HT1080 (cell line): ENCODE measurements at regions not wholly inside any gene's neighbourhood (a gene's known extent, or its start where the extent isn't known, plus 50 kb on each side); places are given as distances from the start of the nearest gene placed in this dataset.

Experiments
- DNase-seq: peaks from one replicate; pipeline ENCODE4 v3.0.0-alpha.2; 2015; ENCODE audit warnings: low read depth

DNA sequence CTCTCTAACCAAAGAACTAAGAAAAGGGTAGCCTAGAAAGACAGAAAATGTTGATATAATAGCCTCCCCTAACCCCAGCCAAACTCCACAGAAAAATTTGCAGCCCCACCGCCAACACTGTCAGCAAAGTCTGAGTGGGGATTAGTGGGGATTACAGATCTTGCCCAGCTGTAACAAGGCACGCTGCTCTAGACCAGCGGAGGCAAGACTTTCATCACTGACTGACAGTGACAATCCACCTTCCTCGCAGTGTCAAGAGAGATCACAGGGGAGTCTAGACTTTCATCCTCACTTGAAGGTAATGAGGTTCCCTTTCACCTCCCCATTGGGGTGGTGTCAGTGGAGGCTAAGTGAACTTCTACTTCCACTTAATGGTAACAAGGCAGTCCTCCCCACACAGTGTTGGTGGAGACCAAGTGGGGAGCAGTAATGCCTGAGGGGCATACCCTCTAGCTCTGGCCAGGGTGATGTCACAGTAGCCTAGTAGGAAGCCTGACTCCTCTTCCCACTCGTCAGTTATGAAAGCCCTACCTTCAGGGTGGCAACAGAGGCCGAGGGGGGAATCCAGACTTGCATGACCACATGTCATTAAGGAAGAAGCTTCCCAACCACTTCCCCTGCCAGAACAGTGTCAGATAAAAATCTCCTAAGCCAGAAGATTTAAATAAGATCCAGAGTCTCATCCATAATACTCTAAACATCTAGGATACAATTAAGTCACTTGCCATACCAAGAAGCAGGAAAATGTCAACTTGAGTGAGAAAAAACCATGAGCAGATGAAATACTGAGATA, 91.7 kb upstream of the RASSF8 start:
- DNase-seq = no peak

GRCh38 chr12:25868193-25868592, 90.3 kb upstream of the RASSF8 start:
- no peak for DNase-seq

DNA sequence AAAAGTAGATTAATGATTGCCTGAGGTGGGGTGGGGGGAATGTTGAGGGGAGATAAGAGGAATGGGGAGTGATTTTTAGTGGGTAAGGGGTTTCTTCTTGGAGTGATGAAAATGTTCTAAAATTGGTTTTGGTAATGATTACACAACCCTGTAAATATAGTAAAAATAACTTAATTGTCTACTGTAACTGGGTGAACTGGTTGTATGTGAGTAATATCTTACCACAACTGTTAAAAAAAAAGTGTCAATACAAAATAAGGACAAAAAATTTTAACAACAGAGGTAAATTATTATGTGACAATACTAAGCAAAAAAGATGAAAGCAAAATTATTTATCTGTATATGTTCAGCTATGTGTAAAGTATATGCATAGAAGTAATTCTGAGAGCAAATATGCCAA, 86.3 kb upstream of the RASSF8 start:
- no peak for DNase-seq

DNA sequence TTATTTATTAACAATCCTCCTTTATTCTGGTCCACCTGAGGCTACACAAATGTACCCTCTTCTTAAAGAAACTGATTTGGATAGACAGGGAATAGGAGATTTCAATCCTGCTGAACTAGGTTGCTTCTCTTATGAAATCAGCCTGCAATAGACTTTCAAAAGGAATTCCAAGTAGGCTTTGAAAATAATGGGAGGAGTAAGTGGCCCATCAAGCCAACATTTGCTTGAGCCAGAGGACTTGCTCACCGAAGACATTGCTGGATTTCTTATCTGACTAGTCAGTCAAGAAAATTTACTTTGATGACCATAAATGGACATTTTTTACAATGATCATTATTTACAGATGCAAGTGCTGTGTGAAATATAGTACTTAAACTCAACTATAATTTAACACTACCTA, 82.8 kb upstream of the RASSF8 start:
- no peak for DNase-seq

GRCh38 chr12:25876383-25877045, 82.0 kb upstream of the RASSF8 start:
- no peak for DNase-seq

DNA sequence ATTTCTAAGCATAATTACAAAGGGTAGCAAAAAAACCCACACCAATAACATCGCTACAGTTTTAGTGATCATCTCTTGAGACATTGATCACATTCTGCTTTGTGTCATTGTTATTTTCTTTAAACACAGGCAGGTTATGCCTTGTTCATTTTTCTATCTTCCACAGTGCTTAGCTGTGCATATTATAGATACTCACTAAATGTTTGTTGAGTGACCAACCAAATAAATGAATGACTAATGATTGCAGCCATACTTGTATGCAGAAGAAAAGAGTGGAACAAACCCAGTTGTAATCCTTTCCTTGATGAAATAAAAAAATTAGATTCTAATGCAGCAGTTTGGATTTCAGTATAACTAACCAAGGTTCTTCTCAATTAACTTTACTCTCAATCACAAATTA, 81.0 kb upstream of the RASSF8 start:
- DNase-seq = no peak

DNA sequence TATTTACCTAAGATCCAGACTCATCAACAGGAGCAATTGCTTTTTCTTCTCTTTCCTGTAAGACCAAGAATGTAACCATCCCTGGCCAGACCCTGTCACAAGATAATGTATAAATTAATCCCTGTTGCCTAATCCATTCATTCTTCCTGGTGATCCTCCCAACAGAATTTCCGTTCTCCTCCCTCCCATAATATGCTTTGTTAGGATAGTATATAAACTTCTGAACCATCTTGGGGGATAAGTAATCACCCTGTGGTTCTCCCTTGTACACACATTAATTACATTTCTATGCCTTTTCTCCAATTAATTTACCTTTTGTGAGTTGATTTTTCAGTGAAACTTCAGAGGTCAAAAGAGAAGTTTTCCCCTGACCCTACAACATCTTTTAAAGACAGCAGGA, 76.2 kb upstream of the RASSF8 start:
- no peak for DNase-seq

- DNase-seq = no peak
These were observed 75.2 kb upstream of the RASSF8 start for GRCh38 chr12:25883026-25883916.

DNA sequence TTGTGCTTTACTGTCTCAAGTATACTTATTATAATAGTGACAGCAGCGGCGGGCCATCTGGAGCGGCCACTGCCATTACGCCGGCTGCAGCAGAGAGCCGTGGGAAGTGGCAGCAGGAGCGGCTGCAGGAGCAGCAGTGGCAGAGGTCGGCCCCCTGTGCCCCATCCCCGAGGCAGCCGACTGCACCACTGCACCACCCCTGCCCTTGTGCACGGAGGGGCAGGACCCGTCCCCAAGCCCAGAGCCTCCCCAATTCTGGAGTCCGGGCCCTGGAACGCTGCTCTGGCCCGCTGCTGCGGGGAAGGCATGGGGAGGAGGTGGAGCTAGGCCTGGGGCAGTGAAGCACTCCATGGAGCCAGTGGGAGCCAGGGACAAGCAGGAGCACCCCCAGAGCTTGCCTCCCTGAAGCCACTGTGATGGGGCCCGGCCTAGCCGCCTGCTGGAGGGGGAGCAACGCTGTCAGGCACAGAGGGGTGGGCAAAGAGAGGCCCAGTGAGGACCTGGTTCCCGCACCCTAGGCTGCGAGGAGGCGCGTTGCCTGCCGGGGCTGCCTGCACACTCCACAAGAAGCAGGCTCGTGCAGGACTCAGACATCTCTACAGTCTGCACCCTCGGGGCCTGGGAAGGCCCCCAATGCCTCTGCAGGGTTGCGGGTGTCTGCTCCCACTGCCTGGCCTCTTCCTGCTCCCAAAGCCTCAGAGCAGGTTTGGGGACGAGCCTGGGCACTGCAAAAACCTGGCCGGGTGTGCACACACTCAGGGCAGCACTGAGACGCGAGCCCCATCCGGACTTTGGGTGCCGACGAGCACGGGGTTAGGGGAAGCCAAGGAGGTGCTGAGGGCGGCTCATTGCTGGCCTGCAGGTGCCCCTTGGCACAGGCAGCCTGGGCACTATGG, 74.2 kb upstream of the RASSF8 start:
- no peak for DNase-seq

- no peak for DNase-seq
These were observed 73.6 kb upstream of the RASSF8 start for GRCh38 chr12:25884920-25885234.

GRCh38 chr12:25886396-25886795, 72.1 kb upstream of the RASSF8 start:
- DNase-seq = no peak

DNA sequence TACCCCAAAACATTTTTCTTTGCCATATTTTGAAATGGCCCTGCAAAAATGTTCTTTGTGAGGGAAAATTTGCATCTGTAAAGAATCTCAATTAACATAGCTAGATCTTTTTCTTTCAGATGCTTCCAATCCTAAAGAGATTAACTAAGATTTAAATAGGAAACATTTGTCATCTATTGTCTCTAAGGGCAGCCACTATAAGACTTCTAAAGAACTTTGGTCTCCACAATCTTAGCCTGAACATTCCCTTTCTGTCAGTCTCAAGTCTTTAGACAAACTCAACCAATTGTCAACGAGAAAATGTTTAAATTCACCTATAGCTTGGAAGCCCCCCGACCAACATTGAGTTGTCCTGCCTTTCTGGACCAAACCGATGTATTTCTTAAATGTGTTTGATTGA, 71.1 kb upstream of the RASSF8 start:
- DNase-seq = no peak

DNA sequence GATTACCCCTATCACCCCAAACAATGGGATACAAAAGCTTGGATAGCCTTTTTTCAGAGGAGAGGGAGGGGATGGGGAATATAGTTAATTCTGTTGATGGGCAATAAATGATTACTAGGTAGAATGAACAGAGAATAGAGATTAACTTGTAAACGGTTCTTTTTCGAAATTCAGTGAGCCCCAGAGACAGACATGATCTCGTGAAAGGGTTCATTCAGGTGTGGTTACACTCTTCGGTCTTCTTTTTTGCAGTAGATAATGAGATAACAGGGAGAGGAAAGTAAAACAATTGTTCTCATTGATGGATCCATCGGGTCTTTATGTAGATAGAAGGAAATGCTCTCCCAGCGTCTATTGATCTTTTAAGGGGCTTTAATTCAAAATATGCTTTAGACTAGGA, 69.3 kb upstream of the RASSF8 start:
- no peak for DNase-seq

- DNase-seq = peak; percentile 27
These were observed 67.4 kb upstream of the RASSF8 start for GRCh38 chr12:25891095-25891494.

- no peak for DNase-seq
These were observed 63.7 kb upstream of the RASSF8 start for GRCh38 chr12:25894759-25895158.

DNA sequence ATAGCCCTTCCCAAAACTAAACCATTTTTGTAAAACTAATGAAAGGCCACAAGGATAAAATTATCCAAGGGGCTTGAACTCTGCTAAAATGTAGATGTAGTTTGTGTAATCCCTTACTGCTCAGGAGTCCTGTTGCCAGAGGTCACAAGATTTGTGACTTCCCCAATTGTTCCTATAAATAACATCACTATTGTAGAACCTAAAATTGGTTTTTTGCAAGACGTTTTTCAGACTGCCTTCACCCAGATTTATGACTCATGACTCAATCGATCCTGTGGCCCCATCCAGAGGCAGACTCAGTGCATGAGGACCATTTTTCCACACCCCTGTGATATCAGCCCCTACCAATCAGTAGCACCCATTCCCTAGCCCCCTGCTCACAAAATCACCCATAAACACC, 61.5 kb upstream of the RASSF8 start:
- no peak for DNase-seq

DNA sequence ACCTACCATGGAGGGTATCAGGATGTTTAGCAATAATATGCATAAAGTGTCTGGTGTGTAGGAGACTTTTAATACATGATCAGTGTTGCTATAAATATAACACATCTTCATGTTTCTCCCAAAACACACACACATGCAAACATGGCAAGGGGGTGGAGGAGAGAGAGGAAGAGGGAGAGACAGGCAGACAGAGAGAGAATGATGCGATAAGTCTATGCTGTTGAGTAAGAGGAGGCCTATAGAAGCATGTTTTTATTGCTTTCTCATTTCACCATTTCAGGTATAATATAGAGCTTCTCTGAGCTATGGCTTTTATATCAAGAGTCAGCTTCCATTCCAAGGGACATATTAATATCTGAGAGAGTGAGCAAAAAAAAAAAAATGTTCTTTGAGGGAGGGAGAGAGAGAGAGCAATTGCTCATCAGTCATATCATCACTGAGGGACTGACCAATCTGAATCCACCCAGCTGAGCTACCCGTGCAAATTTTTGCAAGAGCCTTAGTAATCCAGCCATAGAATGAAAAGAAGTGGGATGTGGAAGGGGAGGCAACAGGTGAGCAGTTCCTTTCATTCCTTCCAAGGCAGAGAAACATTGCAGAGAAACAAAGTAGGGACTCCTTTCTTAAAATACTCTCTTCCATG, 54.8 kb upstream of the RASSF8 start:
- no peak for DNase-seq

- peak; percentile 24 for DNase-seq
These were observed 54.0 kb upstream of the RASSF8 start for GRCh38 chr12:25904442-25904841.

- no peak for DNase-seq
These were observed 51.7 kb upstream of the RASSF8 start for GRCh38 chr12:25906651-25907340.
